DND-41 (cell line): ENCODE measurements at regions not wholly inside any gene's neighbourhood (a gene's known extent, or its start where the extent isn't known, plus 50 kb on each side); places are given as distances from the start of the nearest gene placed in this dataset.

ENCODE experiments used
- ATAC-seq: fragments of 200-7000 bp; cut with Tn5 transposase; 3 replicates; pipeline ENCODE4 v1.9.1; 2021; ENCODE audit warnings: low read depth; ENCODE audit not compliant: insufficient read depth
- DNase-seq: peaks from one replicate; pipeline ENCODE4 v3.0.0-alpha.2; 2020
- H2AFZ ChIP-seq: 2 replicates; pipeline ENCODE4 v1.6.0; 2012; ENCODE audit warnings: low read depth, low read length
- H3K27ac ChIP-seq: 2 replicates; pipeline ENCODE4 v1.5.1; 2012; ENCODE audit warnings: low read length, inconsistent platforms
- H3K27me3 ChIP-seq: fragments of 200-600 bp; sonication (generic); 2 replicates; pipeline ENCODE4 v1.6.0; 2012; ENCODE audit warnings: low read length, mild to moderate bottlenecking, inconsistent platforms; ENCODE audit not compliant: insufficient read depth, poor library complexity
- H3K36me3 ChIP-seq: 2 replicates; pipeline ENCODE4 v1.5.1; 2012; ENCODE audit warnings: low read length, inconsistent platforms; ENCODE audit not compliant: insufficient read depth
- H3K4me1 ChIP-seq: 2 replicates; pipeline ENCODE4 v1.5.1; 2012; ENCODE audit warnings: mild to moderate bottlenecking, low read length; ENCODE audit not compliant: insufficient read depth
- H3K4me2 ChIP-seq: 2 replicates; pipeline ENCODE4 v1.6.0; 2012; ENCODE audit warnings: mild to moderate bottlenecking, moderate library complexity, low read length, inconsistent platforms; ENCODE audit not compliant: insufficient read depth
- H3K4me3 ChIP-seq, 2 experiments: fragments of 200-600 bp in 1 of 2; shearing (Covaris generic) in 1 of 2; 2 replicates each; pipeline ENCODE4 v1.5.1; 2012 to 2016; ENCODE audit warnings: inconsistent platforms in 2 of 2, low read length in 2 of 2, mild to moderate bottlenecking in 2 of 2, low read depth in 1 of 2, moderate library complexity in 1 of 2
- H3K79me2 ChIP-seq: 2 replicates; pipeline ENCODE4 v1.6.0; 2012; ENCODE audit warnings: low read length, inconsistent platforms; ENCODE audit not compliant: insufficient read depth
- H3K9ac ChIP-seq: 2 replicates; pipeline ENCODE4 v1.6.0; 2012; ENCODE audit warnings: low read depth, mild to moderate bottlenecking, inconsistent platforms, low read length, moderate library complexity
- H3K9me3 ChIP-seq: 2 replicates; pipeline ENCODE4 v1.5.1; 2012; ENCODE audit warnings: low read length, moderate library complexity, mild to moderate bottlenecking, inconsistent platforms; ENCODE audit not compliant: insufficient read depth, severe bottlenecking
- H4K20me1 ChIP-seq: 2 replicates; pipeline ENCODE4 v1.6.0; 2012; ENCODE audit warnings: low read length; ENCODE audit not compliant: insufficient read depth
- EZH2 ChIP-seq: IDR thresholded peaks from 3 replicates; pipeline ENCODE4 v1.6.1; 2012; ENCODE audit warnings: borderline replicate concordance, low read depth, mild to moderate bottlenecking, moderate library complexity, low read length, inconsistent platforms; ENCODE audit not compliant: severe bottlenecking
- TF ChIP-seq, protein P1 (sequence below): IDR thresholded peaks from 2 replicates; pipeline ENCODE4 v1.5.1; 2012; ENCODE audit warnings: borderline replicate concordance, low read length, moderate library complexity, mild to moderate bottlenecking; ENCODE audit not compliant: poor library complexity, severe bottlenecking; ENCODE audit errors: extremely low read depth

DNA sequence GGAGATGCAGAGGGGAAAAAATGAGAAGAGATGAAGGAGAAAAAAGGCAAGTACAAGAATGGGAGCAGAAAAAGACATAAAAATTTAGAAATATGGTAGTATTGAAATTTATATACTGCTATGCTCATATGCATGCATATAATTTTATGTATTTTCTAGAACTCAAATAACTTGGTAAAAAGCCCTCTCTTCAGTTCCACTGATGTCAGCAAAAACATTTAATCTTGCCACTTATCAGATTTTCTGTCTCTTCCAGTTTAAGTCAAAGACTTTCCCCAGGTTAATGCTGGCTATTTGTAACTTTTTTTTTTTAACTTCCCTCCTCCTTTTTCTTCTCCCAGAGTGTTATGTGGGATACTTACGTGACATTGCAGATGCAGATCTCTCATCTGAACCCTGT, 617.5 kb upstream of the CPEB2 start:
- Histone ChIP-seq H3K9me3 (no peaks in the 10 kb centered on the region), H3K4me1 (no peaks in the 10 kb centered on the region), H3K27ac (no peak overlapping the region), H3K36me3 (no peaks in the 10 kb centered on the region), H3K79me2 (no peaks in the 10 kb centered on the region), H3K4me2 (no peak overlapping the region), H3K27me3 (no peaks in the 10 kb centered on the region), H3K9ac (no peak overlapping the region), H4K20me1 (no peaks in the 10 kb centered on the region), H2AFZ (no peak overlapping the region), H3K4me3 (no peak overlapping the region)
- no peak for DNase-seq
- ATAC-seq = no peak
- TF ChIP-seq EZH2 = no peak
- TF ChIP-seq, protein P1, sequence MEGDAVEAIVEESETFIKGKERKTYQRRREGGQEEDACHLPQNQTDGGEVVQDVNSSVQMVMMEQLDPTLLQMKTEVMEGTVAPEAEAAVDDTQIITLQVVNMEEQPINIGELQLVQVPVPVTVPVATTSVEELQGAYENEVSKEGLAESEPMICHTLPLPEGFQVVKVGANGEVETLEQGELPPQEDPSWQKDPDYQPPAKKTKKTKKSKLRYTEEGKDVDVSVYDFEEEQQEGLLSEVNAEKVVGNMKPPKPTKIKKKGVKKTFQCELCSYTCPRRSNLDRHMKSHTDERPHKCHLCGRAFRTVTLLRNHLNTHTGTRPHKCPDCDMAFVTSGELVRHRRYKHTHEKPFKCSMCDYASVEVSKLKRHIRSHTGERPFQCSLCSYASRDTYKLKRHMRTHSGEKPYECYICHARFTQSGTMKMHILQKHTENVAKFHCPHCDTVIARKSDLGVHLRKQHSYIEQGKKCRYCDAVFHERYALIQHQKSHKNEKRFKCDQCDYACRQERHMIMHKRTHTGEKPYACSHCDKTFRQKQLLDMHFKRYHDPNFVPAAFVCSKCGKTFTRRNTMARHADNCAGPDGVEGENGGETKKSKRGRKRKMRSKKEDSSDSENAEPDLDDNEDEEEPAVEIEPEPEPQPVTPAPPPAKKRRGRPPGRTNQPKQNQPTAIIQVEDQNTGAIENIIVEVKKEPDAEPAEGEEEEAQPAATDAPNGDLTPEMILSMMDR = no peak

DNA sequence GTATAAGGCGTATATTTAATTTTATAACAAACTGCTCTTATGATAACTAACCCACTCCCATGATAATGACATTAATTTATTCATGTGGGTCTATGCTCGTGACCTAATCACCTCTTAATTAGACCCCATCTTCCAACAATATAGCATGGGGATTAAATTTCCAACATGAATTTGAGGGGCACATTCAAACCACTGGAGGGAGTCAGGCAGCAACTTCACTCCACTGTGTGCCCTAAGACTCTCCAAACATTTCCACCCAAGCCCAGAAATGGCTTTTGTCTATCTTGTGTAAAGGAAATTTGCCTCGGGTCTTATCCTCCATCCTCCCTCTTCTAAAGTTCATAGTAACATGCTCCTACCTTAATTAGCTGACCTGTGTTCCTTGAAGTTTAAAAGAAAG, 616.1 kb upstream of the CPEB2 start:
- no peaks in the 10 kb centered on the region for H3K36me3 ChIP-seq
- H3K27me3 ChIP-seq = no peaks in the 10 kb centered on the region
- no peaks in the 10 kb centered on the region for H3K4me1 ChIP-seq
- H3K79me2 ChIP-seq = no peaks in the 10 kb centered on the region
- H4K20me1 ChIP-seq = no peaks in the 10 kb centered on the region
- no peak overlapping the region for H3K9ac ChIP-seq
- DNase-seq (no peak), ATAC-seq (no peak)
- no peak overlapping the region for H2AFZ ChIP-seq
- TF ChIP-seq, protein P1 = no peak
- TF ChIP-seq EZH2 = no peak
- no peaks in the 10 kb centered on the region for H3K9me3 ChIP-seq
- H3K4me3 ChIP-seq = no peak overlapping the region
- no peak overlapping the region for H3K4me2 ChIP-seq
- H3K27ac ChIP-seq = no peak overlapping the region

DNA sequence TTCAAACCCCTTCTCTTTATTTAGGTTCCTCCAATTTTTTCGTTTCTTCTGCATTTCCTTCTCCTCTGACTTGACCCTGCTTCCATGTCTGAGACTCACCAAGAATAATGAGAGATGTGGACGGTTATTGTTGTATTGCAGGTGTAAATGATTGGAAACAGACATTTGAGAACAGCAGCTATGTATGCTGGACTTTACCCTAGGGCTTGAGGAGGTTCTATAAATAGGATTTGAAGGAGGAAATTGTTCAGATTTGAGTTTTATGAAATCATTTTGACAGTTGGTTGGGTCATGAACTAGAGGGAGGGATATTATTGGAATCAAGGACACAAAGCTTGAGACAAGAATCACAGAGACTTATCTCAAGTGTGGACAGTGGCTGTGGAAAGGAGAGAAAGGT, 614.6 kb upstream of the CPEB2 start:
- Histone ChIP-seq H3K9ac (no peak overlapping the region), H3K27ac (no peak overlapping the region), H2AFZ (no peak overlapping the region), H3K4me3 (no peak overlapping the region), H3K36me3 (no peaks in the 10 kb centered on the region), H4K20me1 (no peaks in the 10 kb centered on the region), H3K9me3 (no peaks in the 10 kb centered on the region), H3K4me1 (no peaks in the 10 kb centered on the region), H3K27me3 (no peaks in the 10 kb centered on the region), H3K79me2 (no peaks in the 10 kb centered on the region), H3K4me2 (no peak overlapping the region)
- DNase-seq = no peak
- TF ChIP-seq, protein P1 = no peak
- TF ChIP-seq EZH2 = no peak
- ATAC-seq = no peak

DNA sequence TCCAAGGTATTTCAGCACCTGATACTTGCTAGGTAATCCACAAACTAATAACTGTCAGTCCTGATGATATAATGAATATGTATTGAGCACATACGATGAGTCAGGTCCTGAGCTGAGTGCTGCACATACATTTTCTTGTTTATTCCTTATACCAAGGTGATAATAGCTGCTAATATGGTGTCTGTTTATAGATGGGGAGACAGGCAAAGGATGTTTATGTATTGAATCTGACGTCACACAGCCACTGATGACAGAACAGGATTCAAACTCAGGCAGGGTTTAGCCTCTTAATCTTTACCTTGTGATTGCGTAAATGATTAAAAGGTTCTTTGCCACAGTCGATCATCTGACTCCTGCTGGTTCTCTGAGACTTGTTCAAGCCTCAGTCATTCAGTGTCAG, 609.9 kb upstream of the CPEB2 start:
- DNase-seq (no peak), ATAC-seq (no peak)
- Histone ChIP-seq H3K36me3 (no peaks in the 10 kb centered on the region), H3K4me1 (no peaks in the 10 kb centered on the region), H3K4me2 (no peak overlapping the region), H3K9ac (no peak overlapping the region), H3K27me3 (no peaks in the 10 kb centered on the region), H2AFZ (no peak overlapping the region), H4K20me1 (no peaks in the 10 kb centered on the region), H3K9me3 (no peaks in the 10 kb centered on the region), H3K79me2 (no peaks in the 10 kb centered on the region), H3K27ac (no peak overlapping the region), H3K4me3 (no peak overlapping the region)
- TF ChIP-seq, protein P1 = no peak
- no peak for TF ChIP-seq EZH2
